ENCODE measurements at regions not wholly inside any gene's neighbourhood (a gene's known extent, or its start where the extent isn't known, plus 50 kb on each side); places are given as distances from the start of the nearest gene placed in this dataset.
A peak's percentile ranks its signal among the peaks of the same experiment; 100 is the strongest.

DNA sequence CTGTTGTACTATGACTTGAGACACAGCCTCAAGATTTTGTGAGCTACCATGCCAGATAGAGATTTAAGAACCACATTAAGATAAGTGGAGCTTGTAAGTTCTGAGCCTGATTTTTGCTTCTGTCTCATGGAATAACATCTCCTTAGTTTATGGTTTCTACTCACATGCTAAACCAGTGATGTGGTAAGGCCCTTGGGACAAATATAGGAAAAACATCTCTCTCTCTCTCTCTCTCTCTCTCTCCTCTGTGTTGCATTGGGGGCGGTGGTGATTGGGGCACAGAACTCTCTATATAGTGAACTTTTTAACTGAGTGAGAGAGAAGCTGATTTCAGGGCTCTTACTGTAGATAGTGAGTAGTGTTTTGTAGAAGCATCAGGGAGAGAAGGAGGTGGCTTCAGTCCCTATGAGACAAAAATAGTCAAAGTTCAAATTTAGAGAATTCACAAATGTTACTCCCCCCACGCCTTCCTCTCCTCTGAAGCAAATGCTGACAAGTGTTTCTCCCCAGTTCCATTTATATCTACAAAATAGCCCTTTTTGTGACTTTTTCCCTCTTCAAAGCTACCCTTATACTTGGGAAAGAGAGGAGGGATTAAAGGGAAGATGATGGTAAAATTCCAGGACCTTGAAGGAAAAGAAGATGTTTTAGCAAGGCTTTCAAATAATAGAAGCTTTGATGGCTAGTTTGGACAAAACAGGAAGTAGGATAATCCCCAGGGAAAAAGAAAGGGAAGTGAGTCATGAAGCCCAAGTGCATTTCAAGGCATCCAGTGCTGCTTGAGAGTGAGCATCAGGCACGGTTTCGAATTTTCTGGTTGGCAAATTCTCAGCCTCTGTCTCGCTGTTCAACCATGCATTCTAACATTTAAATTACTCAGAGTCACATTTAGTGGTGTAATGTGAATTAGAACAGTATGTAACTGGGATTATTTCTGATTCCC, 134.3 kb upstream of the AP1S2 start:
- H3K4me3 ChIP-seq (ENCODE audit: low read depth, low read length) = no peak overlapping the region
- DNase-seq (ENCODE audit: low read depth) = peak; percentile 2
- TF ChIP-seq, protein P1, sequence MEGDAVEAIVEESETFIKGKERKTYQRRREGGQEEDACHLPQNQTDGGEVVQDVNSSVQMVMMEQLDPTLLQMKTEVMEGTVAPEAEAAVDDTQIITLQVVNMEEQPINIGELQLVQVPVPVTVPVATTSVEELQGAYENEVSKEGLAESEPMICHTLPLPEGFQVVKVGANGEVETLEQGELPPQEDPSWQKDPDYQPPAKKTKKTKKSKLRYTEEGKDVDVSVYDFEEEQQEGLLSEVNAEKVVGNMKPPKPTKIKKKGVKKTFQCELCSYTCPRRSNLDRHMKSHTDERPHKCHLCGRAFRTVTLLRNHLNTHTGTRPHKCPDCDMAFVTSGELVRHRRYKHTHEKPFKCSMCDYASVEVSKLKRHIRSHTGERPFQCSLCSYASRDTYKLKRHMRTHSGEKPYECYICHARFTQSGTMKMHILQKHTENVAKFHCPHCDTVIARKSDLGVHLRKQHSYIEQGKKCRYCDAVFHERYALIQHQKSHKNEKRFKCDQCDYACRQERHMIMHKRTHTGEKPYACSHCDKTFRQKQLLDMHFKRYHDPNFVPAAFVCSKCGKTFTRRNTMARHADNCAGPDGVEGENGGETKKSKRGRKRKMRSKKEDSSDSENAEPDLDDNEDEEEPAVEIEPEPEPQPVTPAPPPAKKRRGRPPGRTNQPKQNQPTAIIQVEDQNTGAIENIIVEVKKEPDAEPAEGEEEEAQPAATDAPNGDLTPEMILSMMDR (IDR thresholded peaks at IDR 0.05; ENCODE audit: insufficient read depth, low read depth, low read length, missing control alignments) = no peak

DNA sequence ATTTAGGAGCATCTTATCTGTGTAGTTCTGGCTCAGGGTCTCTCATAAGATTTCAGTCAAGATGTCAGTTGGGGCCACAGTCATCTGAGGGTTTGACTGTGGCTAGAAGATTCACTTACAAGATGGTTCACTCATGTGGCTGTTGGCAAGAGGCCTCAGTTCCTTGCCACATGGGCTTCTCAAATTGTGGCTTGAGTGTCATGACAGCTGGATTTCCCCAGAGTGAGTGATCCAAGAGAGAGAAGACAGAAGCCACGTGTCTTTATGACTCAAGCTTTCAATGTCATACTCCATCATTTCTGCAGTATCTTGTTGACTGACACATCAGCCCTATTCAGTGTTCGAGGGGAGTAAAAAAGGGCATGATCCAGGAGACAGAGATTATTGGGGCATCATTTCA, 131.3 kb upstream of the AP1S2 start:
- DNase-seq (ENCODE audit: low read depth) = peak; percentile 23
- H3K4me3 ChIP-seq (ENCODE audit: low read depth, low read length) = no peak overlapping the region
- TF ChIP-seq, protein P1 (IDR thresholded peaks at IDR 0.05; ENCODE audit: insufficient read depth, low read depth, low read length, missing control alignments) = no peak

DNA sequence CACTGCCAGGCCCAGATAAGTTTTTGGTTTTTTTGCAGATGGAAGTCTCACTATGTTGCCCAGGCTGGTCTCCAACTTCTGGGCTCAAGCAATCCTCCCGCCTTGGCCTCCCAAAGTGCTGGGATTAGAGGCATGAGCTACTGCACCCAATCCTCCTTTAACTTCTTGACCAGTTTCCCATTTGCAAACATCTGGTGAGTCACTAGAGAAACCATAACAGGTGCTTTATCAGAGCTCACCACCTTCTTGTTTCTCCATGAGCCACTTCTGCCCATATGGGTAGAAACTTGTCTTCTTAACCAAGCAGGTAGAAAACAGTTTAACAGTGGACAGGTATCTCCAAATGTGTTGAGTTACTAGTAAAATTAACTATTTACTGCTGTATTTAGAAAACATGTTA, 128.4 kb upstream of the AP1S2 start:
- no peak overlapping the region for H3K4me3 ChIP-seq (ENCODE audit: low read depth, low read length)
- no peak for DNase-seq (ENCODE audit: low read depth)
- TF ChIP-seq, protein P1 (IDR thresholded peaks at IDR 0.05; ENCODE audit: insufficient read depth, low read depth, low read length, missing control alignments) = no peak

DNA sequence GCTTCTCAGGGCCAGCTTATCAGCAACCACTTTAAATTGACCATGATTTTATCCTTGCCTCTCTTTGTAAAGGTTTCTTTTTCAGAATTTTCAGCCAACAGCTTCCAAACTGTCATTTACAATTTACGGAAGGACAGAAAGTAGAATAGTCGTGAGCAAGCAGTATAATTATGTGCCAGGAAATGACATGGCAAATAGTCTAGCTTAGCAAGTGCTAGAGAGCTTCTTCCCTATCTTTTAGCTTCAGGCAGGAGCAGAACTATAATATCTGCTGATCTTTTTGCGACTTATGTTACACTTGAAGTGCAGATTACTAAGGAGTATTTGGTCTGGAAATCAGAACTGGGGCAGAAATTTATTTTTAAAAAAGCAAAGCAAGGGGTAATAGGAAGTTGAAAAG, 123.0 kb upstream of the AP1S2 start:
- no peak overlapping the region for H3K4me3 ChIP-seq (ENCODE audit: low read depth, low read length)
- DNase-seq (ENCODE audit: low read depth) = no peak
- TF ChIP-seq, protein P1 (IDR thresholded peaks at IDR 0.05; ENCODE audit: insufficient read depth, low read depth, low read length, missing control alignments) = no peak

DNA sequence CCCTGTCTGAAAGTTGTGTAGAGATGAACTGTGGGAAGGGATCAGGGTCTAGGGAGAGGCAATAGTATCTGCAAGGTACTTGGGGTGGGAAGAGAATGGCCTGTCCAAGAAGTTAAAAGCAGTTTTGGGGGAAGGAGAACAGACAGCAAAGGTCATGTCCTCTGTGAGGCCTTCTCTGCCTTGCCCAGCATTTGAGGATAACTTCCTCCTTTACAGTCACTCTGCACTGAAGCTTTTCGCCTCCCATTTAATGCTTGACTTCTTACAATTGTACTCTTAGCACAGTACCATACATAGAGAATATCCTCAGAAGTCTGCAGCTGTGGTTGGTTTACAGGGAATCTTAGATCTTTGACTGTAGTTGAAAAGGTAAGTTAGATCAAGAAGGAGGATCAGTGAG, 121.8 kb upstream of the AP1S2 start:
- TF ChIP-seq, protein P1 (IDR thresholded peaks at IDR 0.05; ENCODE audit: insufficient read depth, low read depth, low read length, missing control alignments) = no peak
- no peak for DNase-seq (ENCODE audit: low read depth)
- H3K4me3 ChIP-seq (ENCODE audit: low read depth, low read length) = no peak overlapping the region

DNA sequence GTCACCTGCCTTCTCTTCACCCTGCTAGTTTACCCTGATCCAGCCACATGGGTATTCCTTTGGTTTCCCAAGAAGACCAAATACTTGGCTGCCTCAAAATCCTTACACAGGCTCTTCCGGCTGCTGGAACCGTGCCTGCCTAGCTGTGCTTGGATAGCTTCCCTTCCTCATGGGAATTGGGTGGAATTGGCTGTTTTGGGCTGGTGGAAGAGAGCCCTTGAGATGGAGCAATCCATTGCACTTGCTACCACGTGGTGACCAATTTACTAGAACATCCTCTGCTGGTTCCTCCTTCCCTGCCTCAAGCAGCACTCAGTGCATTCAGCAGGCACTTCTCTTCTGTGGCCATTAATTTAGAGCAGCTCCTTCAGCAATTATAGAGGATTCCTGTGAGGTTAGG, 119.3 kb upstream of the AP1S2 start:
- TF ChIP-seq, protein P1 (IDR thresholded peaks at IDR 0.05; ENCODE audit: insufficient read depth, low read depth, low read length, missing control alignments) = no peak
- H3K4me3 ChIP-seq (ENCODE audit: low read depth, low read length) = no peak overlapping the region
- DNase-seq (ENCODE audit: low read depth) = no peak
